ENCODE measurements at regions not wholly inside any gene's neighbourhood (a gene's known extent, or its start where the extent isn't known, plus 50 kb on each side); places are given as distances from the start of the nearest gene placed in this dataset.

DNA sequence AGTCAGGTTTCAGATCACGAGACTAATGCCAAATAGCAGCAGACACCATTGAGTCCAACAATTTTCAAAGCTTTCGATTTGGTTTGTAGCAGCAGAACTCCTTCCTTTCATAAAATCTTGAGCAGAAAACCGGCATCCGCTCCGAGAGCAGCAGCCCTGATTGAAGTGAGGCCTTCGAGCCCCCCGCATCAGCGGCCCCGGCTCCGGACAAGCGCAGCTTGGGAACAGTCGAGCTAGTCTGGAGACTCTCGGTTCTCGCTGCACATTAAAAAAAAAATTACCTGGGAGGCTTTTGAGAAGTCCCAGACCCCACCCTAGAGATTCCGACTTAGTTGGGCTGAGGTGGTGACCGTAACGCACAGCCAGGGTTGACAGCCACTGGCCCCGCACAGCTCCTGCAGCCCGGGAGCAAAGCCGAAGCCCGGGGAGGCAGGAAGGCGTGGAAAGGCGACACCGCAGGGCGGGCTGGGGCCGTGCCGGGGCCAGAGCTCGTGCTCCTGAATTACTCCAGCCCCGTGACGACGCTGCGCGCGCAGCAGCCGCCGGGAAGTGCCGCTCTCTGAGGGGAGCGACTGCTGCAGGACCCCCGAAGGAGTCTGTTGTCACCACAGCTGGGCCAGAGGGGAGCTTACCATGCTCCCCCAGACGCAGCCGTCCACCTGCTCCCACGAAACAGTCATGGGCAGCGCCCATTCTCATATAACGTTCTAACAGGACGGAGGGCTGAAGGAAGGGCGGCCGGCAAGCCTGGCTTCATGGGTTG, 57.8 kb downstream of the SPATA19 start:
- peaks cover 30% of the 10 kb centered on the region for H3K27me3 Mint-ChIP-seq (ENCODE audit: low read depth)
- H3K9me3 Mint-ChIP-seq: no peaks in the 10 kb centered on the region
- peaks cover 1% of the 10 kb centered on the region for H3K4me1 Mint-ChIP-seq (ENCODE audit: low read depth)
- no peak overlapping the region for H3K27ac Mint-ChIP-seq
- peak overlapping the region; percentile 40 for H3K4me3 Mint-ChIP-seq
- H3K36me3 Mint-ChIP-seq (ENCODE audit: low read depth): no peaks in the 10 kb centered on the region

DNA sequence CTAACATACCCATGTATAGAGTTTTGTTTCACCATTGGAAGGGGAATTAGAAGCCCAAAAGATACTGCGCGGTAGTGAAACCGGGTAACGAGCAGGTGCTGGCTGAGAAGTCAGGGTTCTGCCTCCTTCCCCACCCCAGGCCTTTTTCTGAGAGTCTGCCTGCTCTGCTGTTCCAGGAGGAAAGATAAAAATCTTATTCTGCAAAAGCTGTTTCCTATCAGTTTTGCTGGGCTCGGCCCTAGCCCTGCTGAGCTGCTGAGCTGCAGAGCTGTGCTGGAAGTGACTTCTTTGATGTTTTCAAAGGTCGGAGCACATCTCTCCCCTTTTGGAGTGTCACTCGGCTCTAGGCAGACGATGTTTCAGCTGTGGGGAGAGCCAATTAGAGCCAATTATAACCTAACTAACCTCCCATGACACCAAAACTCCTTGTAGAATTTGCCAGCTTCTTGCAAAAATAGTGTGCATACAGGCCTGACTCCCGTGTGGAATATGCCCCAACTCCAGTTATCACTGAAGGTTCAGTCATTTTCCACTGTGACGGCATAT, 59.4 kb downstream of the SPATA19 start:
- Mint-ChIP-seq H3K27ac (no peak overlapping the region), H3K36me3 (ENCODE audit: low read depth) (no peaks in the 10 kb centered on the region), H3K4me3 (no peak overlapping the region), H3K9me3 (no peaks in the 10 kb centered on the region), H3K27me3 (ENCODE audit: low read depth) (peaks cover 30% of the 10 kb centered on the region), H3K4me1 (ENCODE audit: low read depth) (peaks cover 1% of the 10 kb centered on the region)

- Mint-ChIP-seq H3K4me1 (ENCODE audit: low read depth) (peaks cover 1% of the 10 kb centered on the region), H3K27me3 (ENCODE audit: low read depth) (peaks cover 25% of the 10 kb centered on the region), H3K4me3 (no peak overlapping the region), H3K27ac (no peak overlapping the region), H3K36me3 (ENCODE audit: low read depth) (no peaks in the 10 kb centered on the region), H3K9me3 (no peaks in the 10 kb centered on the region)
Observed at GRCh38 chr11:133784359-133784758, 61.0 kb downstream of the SPATA19 start.

DNA sequence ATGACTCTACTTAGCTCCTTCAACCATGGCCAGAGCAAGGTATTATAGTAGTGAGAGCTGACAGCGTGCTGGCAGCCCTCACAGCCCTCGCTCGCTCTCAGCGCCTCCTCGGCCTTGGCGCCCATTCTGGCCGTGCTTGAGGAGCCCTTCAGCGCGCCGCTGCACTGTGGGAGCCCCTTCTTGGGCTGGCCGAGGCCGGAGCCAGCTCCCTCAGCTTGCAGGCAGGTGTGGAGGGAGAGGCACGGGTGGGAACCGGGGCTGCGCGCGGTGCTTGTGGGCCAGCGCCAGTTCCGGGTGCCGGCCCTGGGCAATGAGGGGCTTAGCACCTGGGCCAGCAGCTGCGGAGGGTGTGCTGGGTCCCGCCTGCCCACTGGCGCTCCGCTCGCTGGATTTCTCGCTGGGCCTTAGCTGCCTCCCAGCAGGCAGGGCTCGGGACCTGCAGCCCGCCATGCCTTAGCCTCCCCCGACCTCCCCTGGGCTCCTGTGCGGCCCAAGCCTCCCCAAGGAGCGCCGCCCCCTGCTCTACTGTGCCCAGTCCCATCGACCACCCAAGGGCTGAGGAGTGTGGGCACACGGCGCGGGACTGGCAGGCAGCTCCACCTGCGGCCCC, 63.1 kb downstream of the SPATA19 start:
- Mint-ChIP-seq H3K9me3 (no peaks in the 10 kb centered on the region), H3K27me3 (ENCODE audit: low read depth) (peaks cover 9% of the 10 kb centered on the region), H3K36me3 (ENCODE audit: low read depth) (no peaks in the 10 kb centered on the region), H3K4me3 (no peak overlapping the region), H3K27ac (no peak overlapping the region), H3K4me1 (ENCODE audit: low read depth) (no peaks in the 10 kb centered on the region)

- Mint-ChIP-seq H3K9me3 (no peaks in the 10 kb centered on the region), H3K27me3 (ENCODE audit: low read depth) (no peaks in the 10 kb centered on the region), H3K4me1 (ENCODE audit: low read depth) (no peaks in the 10 kb centered on the region), H3K36me3 (ENCODE audit: low read depth) (no peaks in the 10 kb centered on the region), H3K4me3 (no peak overlapping the region), H3K27ac (no peak overlapping the region)
Observed at GRCh38 chr11:133778161-133778560, 67.2 kb downstream of the SPATA19 start.

GRCh38 chr11:133776671-133777367, 68.5 kb downstream of the SPATA19 start:
- Mint-ChIP-seq H3K4me3 (no peak overlapping the region), H3K27me3 (ENCODE audit: low read depth) (no peaks in the 10 kb centered on the region), H3K4me1 (ENCODE audit: low read depth) (no peaks in the 10 kb centered on the region), H3K36me3 (ENCODE audit: low read depth) (no peaks in the 10 kb centered on the region), H3K9me3 (no peaks in the 10 kb centered on the region), H3K27ac (no peak overlapping the region)

DNA sequence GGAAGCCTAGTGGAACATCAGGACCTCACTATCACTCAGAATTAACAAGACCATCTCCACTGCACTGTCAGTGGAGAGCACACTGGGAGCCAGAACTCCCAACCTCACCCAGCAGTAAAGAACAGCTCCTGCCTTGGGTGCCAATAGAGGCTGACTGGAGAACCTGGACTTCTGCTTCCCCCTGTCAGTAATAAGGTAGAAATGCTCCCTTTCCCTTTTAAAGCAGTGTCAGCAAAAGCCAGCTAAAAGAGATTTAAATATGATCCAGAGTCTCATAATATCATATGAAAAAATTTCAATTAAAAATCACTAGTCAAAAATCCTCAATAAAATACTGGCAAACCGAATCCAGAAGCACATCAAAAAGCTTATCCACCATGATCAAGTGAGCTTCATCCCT, 82.8 kb downstream of the SPATA19 start:
- no peaks in the 10 kb centered on the region for H3K36me3 Mint-ChIP-seq (ENCODE audit: low read depth)
- no peaks in the 10 kb centered on the region for H3K27me3 Mint-ChIP-seq (ENCODE audit: low read depth)
- H3K27ac Mint-ChIP-seq: no peak overlapping the region
- H3K9me3 Mint-ChIP-seq: no peaks in the 10 kb centered on the region
- H3K4me1 Mint-ChIP-seq (ENCODE audit: low read depth): no peaks in the 10 kb centered on the region
- no peak overlapping the region for H3K4me3 Mint-ChIP-seq

GRCh38 chr11:133753150-133753549, 92.2 kb downstream of the SPATA19 start:
- Mint-ChIP-seq H3K4me1 (ENCODE audit: low read depth) (no peaks in the 10 kb centered on the region), H3K9me3 (no peaks in the 10 kb centered on the region), H3K27me3 (ENCODE audit: low read depth) (no peaks in the 10 kb centered on the region), H3K4me3 (no peak overlapping the region), H3K36me3 (ENCODE audit: low read depth) (no peaks in the 10 kb centered on the region), H3K27ac (no peak overlapping the region)

GRCh38 chr11:133749841-133750240, 95.5 kb downstream of the SPATA19 start:
- Mint-ChIP-seq H3K4me1 (ENCODE audit: low read depth) (no peaks in the 10 kb centered on the region), H3K27me3 (ENCODE audit: low read depth) (peaks cover 3% of the 10 kb centered on the region), H3K27ac (no peak overlapping the region), H3K36me3 (ENCODE audit: low read depth) (no peaks in the 10 kb centered on the region), H3K4me3 (no peak overlapping the region), H3K9me3 (no peaks in the 10 kb centered on the region)

- no peaks in the 10 kb centered on the region for H3K9me3 Mint-ChIP-seq
- peaks cover 3% of the 10 kb centered on the region for H3K27me3 Mint-ChIP-seq (ENCODE audit: low read depth)
- H3K4me1 Mint-ChIP-seq (ENCODE audit: low read depth): no peaks in the 10 kb centered on the region
- no peaks in the 10 kb centered on the region for H3K36me3 Mint-ChIP-seq (ENCODE audit: low read depth)
- H3K27ac Mint-ChIP-seq: no peak overlapping the region
- no peak overlapping the region for H3K4me3 Mint-ChIP-seq
Observed at GRCh38 chr11:133747409-133747808, 97.9 kb downstream of the SPATA19 start.

DNA sequence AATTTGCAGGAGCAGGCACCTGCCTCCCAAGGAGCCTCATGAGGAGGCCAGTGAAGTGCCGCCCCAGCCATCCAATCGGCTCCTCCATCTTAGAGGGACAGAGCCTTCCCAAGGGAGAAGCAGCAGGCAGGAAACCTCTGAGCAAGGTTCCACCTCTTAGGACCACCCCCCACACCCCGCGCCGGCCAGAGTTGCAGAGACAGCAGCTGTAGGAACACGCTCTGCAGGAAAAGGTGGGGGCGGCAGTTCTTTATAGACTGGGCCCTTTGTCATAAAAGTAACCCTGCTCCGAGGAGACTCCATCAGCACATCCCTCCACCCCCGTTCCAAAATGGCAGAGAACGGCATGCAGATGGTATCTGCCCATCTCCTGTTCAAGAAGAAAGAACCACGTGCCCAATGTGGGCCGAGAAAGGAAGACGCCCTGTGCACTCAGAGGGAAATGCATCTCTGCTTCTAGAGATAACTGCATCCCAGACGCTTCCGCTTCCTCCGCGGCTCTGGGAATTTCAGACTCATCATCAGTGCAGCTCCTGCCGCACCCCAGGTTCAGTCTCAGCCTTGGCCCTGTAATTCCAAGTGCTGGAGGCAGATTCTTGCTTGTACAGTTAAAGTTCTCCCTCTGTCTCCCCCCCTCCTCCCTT, 98.5 kb downstream of the SPATA19 start:
- Mint-ChIP-seq H3K27me3 (ENCODE audit: low read depth) (peaks cover 3% of the 10 kb centered on the region), H3K36me3 (ENCODE audit: low read depth) (no peaks in the 10 kb centered on the region)

GRCh38 chr11:133745791-133746190, 99.5 kb downstream of the SPATA19 start:
- H3K27ac Mint-ChIP-seq: no peak overlapping the region
- H3K9me3 Mint-ChIP-seq: no peaks in the 10 kb centered on the region
- H3K4me1 Mint-ChIP-seq (ENCODE audit: low read depth): no peaks in the 10 kb centered on the region
- H3K36me3 Mint-ChIP-seq (ENCODE audit: low read depth): no peaks in the 10 kb centered on the region
- peaks cover 3% of the 10 kb centered on the region for H3K27me3 Mint-ChIP-seq (ENCODE audit: low read depth)
- no peak overlapping the region for H3K4me3 Mint-ChIP-seq

More for the DNA sequence above, 98.5 kb downstream of the SPATA19 start:
- no peak overlapping the region for H3K4me3 Mint-ChIP-seq
- H3K27ac Mint-ChIP-seq: no peak overlapping the region
- no peaks in the 10 kb centered on the region for H3K9me3 Mint-ChIP-seq
- H3K4me1 Mint-ChIP-seq (ENCODE audit: low read depth): no peaks in the 10 kb centered on the region

DNA sequence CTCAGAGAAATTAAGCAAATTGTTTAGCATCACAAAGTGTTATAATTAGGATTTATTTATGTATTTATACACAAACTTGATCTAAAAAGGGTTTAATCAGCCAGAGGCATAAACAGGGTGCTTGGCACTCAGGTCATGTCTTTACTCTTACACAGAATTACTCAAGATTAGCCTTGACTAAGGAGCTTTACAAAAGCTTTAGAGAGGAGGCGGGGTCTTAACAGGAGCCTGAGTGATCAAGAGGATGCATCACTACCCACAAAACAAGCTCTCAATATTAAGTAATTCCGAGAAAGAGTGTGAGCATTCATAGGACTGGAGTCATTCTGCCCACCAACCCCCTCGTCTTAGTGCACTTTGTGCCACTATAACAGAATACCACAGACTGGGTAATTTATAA, 103.0 kb downstream of the SPATA19 start:
- H3K4me3 Mint-ChIP-seq: no peak overlapping the region
- peaks cover 7% of the 10 kb centered on the region for H3K9me3 Mint-ChIP-seq
- H3K27me3 Mint-ChIP-seq (ENCODE audit: low read depth): peaks cover 3% of the 10 kb centered on the region
- H3K36me3 Mint-ChIP-seq (ENCODE audit: low read depth): no peaks in the 10 kb centered on the region
- no peaks in the 10 kb centered on the region for H3K4me1 Mint-ChIP-seq (ENCODE audit: low read depth)
- no peak overlapping the region for H3K27ac Mint-ChIP-seq

DNA sequence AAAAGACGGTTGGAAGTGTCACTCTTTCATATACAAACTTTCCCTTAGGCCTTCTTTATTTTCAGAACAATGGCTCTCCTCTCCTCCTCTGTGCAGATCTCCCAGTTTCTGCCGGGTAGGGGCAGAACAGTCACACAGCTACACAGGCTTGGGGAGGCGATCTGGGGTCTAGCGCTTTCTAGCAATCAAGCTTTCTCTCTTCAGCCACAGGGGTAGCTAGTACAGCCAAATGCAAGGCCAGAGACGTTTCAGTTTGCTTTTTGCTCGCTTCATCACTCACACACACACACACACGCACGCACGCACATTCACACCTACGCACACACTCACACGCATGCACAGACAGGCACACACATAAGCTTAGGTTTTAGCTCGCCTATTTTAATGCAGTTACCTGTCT, 104.3 kb downstream of the SPATA19 start:
- Mint-ChIP-seq H3K4me1 (ENCODE audit: low read depth) (no peaks in the 10 kb centered on the region), H3K27me3 (ENCODE audit: low read depth) (peaks cover 3% of the 10 kb centered on the region), H3K4me3 (no peak overlapping the region), H3K36me3 (ENCODE audit: low read depth) (no peaks in the 10 kb centered on the region), H3K9me3 (peaks cover 7% of the 10 kb centered on the region), H3K27ac (no peak overlapping the region)

Measured in T-helper 1 cell treated with Interleukin-12 subunit alpha and Interleukin-12 subunit beta and Interleukin-4 antibody, amounts not matched to agents 30 μg/mL and 1 μg/mL, for 36 hours (primary cell).